GM21515 (cell line): ENCODE measurements at regions not wholly inside any gene's neighbourhood (a gene's known extent, or its start where the extent isn't known, plus 50 kb on each side); places are given as distances from the start of the nearest gene placed in this dataset.

Experiments
- ATAC-seq: cut with Tn5 transposase; IDR thresholded peaks from one replicate; pipeline ENCODE4 v1.9.1; 2021; ENCODE audit not compliant: unreplicated experiment

GRCh38 chr2:71799013-71799575, 345.7 kb downstream of the DYSF start:
- no peak for ATAC-seq

- ATAC-seq, result peak; percentile 51
These were observed 345.1 kb downstream of the DYSF start for GRCh38 chr2:71798266-71799012.

- no peak for ATAC-seq
These were observed 343.9 kb downstream of the DYSF start for GRCh38 chr2:71797035-71797810.

- no peak for ATAC-seq
These were observed 342.8 kb downstream of the DYSF start for GRCh38 chr2:71796174-71796593.

GRCh38 chr2:71795486-71795885, 342.1 kb downstream of the DYSF start:
- no peak for ATAC-seq

GRCh38 chr2:71794611-71795010, 341.2 kb downstream of the DYSF start:
- no peak for ATAC-seq

GRCh38 chr2:71793926-71794325, 340.6 kb downstream of the DYSF start:
- no peak for ATAC-seq

GRCh38 chr2:71792926-71793761, 339.8 kb downstream of the DYSF start:
- no peak for ATAC-seq

GRCh38 chr2:71791501-71792135, 338.3 kb downstream of the DYSF start:
- no peak for ATAC-seq

GRCh38 chr2:71791061-71791450, 337.7 kb downstream of the DYSF start:
- no peak for ATAC-seq

GRCh38 chr2:71790226-71791060, 337.1 kb downstream of the DYSF start:
- no peak for ATAC-seq

GRCh38 chr2:71789556-71790204, 336.3 kb downstream of the DYSF start:
- ATAC-seq, result no peak

GRCh38 chr2:71788601-71789240, 335.4 kb downstream of the DYSF start:
- no peak for ATAC-seq

GRCh38 chr2:71788186-71788525, 334.8 kb downstream of the DYSF start:
- ATAC-seq, result no peak

GRCh38 chr2:71787476-71788185, 334.3 kb downstream of the DYSF start:
- no peak for ATAC-seq

GRCh38 chr2:71787108-71787415, 333.7 kb downstream of the DYSF start:
- ATAC-seq, result no peak

- ATAC-seq, result no peak
These were observed 333.1 kb downstream of the DYSF start for GRCh38 chr2:71786291-71787107.

- no peak for ATAC-seq
These were observed 332.2 kb downstream of the DYSF start for GRCh38 chr2:71785516-71785981.
